ENCODE measurements at regions not wholly inside any gene's neighbourhood (a gene's known extent, or its start where the extent isn't known, plus 50 kb on each side); places are given as distances from the start of the nearest gene placed in this dataset.
A peak's percentile ranks its signal among the peaks of the same experiment; 100 is the strongest.

DNA sequence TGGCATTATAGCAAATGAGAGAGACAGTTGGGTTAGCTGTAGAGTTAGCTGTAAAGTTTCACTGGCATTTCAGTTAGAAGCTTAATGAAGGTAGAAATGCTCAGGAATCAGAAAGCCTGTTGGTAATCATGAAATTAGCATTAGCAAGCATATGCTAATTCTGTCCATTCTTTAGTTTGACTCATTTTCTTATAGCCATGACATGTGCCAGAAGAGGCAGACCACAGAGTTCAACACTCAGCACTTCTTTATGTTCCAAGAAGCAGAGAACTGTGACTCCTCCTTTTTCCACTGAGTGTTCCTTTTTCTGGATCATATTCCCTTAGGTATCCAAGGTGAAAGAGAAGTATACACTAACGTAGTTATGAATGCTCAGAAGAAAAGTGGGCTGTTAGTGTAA is 276.2 kb upstream of the SGO1 start:
- TF ChIP-seq, protein P1, sequence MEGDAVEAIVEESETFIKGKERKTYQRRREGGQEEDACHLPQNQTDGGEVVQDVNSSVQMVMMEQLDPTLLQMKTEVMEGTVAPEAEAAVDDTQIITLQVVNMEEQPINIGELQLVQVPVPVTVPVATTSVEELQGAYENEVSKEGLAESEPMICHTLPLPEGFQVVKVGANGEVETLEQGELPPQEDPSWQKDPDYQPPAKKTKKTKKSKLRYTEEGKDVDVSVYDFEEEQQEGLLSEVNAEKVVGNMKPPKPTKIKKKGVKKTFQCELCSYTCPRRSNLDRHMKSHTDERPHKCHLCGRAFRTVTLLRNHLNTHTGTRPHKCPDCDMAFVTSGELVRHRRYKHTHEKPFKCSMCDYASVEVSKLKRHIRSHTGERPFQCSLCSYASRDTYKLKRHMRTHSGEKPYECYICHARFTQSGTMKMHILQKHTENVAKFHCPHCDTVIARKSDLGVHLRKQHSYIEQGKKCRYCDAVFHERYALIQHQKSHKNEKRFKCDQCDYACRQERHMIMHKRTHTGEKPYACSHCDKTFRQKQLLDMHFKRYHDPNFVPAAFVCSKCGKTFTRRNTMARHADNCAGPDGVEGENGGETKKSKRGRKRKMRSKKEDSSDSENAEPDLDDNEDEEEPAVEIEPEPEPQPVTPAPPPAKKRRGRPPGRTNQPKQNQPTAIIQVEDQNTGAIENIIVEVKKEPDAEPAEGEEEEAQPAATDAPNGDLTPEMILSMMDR (conservative IDR thresholded peaks at IDR 0.05; ENCODE audit: low read depth in 2 of 2): no peak
- TF ChIP-seq, protein P2, sequence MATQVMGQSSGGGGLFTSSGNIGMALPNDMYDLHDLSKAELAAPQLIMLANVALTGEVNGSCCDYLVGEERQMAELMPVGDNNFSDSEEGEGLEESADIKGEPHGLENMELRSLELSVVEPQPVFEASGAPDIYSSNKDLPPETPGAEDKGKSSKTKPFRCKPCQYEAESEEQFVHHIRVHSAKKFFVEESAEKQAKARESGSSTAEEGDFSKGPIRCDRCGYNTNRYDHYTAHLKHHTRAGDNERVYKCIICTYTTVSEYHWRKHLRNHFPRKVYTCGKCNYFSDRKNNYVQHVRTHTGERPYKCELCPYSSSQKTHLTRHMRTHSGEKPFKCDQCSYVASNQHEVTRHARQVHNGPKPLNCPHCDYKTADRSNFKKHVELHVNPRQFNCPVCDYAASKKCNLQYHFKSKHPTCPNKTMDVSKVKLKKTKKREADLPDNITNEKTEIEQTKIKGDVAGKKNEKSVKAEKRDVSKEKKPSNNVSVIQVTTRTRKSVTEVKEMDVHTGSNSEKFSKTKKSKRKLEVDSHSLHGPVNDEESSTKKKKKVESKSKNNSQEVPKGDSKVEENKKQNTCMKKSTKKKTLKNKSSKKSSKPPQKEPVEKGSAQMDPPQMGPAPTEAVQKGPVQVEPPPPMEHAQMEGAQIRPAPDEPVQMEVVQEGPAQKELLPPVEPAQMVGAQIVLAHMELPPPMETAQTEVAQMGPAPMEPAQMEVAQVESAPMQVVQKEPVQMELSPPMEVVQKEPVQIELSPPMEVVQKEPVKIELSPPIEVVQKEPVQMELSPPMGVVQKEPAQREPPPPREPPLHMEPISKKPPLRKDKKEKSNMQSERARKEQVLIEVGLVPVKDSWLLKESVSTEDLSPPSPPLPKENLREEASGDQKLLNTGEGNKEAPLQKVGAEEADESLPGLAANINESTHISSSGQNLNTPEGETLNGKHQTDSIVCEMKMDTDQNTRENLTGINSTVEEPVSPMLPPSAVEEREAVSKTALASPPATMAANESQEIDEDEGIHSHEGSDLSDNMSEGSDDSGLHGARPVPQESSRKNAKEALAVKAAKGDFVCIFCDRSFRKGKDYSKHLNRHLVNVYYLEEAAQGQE (IDR thresholded peaks at IDR 0.05; ENCODE audit: unreplicated experiment): no peak
- TF ChIP-seq POLR2AphosphoS5 (IDR thresholded peaks at IDR 0.05; ENCODE audit: low read depth) (no peak), ZNF114 (CRISPR knock-in tag; IDR thresholded peaks at IDR 0.05) (no peak), JUNB (IDR thresholded peaks at IDR 0.05; ENCODE audit: unreplicated experiment) (no peak)
- ATAC-seq (no peak), DNase-seq (ENCODE audit: low spot score) (peak; percentile 10)
- Histone ChIP-seq H4K20me1 (replicated peaks; ENCODE audit: insufficient read depth) (no peaks in the 10 kb centered on the region), H3K27ac (ENCODE audit: low read depth) (no peak overlapping the region), H3K27me3 (ENCODE audit: insufficient read depth) (no peaks in the 10 kb centered on the region), H2AFZ (no peak overlapping the region), H3K9me2 (ENCODE audit: insufficient read depth) (no peaks in the 10 kb centered on the region), H3K4me1 (ENCODE audit: insufficient read depth) (no peaks in the 10 kb centered on the region; the same call in 1 of the 2 replicates), H3K4me3 (no peak overlapping the region), H3F3A (replicated peaks; ENCODE audit: low read depth) (no peaks in the 10 kb centered on the region), H3K4me2 (no peak overlapping the region), H3K36me3 (ENCODE audit: insufficient read depth) (peaks cover 4% of the 10 kb centered on the region; the same call in 1 of the 2 replicates), H3K79me2 (replicated peaks; ENCODE audit: insufficient read depth) (no peaks in the 10 kb centered on the region)
- Mint-ChIP-seq H3K27ac (peak overlapping the region; percentile 30; the same call in 1 of the 2 replicates), H3K36me3 (ENCODE audit: low read depth) (peaks cover 18% of the 10 kb centered on the region), H3K4me1 (peaks cover 4% of the 10 kb centered on the region; the same call in 2 of the 3 replicates), H3K9me3 (peaks cover 28% of the 10 kb centered on the region), H3K27me3 (ENCODE audit: insufficient read depth, low read depth, poor library complexity) (no peaks in the 10 kb centered on the region), H3K4me3 (no peak overlapping the region)

DNA sequence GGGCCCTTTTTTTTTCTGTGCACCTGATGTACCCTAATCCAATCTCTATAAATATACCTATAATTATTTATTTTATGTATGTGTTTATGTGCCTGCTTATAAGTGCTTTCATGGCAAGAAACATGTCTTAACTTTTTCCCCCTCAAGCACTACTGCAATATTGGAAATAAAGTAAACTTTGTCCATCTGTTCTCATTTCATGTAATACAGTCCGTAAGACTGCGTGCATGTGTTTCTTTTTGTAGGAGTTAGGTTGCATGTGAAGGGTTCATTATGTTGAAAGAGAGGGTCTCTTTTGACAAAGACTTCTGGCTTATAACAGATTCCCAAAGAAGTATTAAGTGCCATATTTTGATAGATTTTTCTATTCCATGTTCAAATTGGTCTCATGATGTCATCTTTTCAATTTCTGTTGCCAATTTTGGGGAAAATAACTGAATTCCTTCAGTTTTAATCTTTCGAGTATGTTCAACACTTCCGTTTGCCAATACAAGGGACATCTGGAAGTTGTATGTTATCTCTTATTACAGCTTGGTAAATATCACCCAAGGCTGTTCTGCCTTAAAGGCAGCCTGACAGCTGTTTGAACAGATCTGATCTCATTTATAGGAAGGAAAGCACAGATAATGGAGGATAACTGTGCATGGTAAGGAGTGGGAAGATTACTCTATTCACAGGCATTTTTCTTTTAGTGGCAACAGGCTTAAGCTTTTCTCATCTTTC is 273.1 kb upstream of the SGO1 start:
- no peak for DNase-seq (ENCODE audit: low spot score)
- no peaks in the 10 kb centered on the region for H4K20me1 ChIP-seq (replicated peaks; ENCODE audit: insufficient read depth)
- no peaks in the 10 kb centered on the region; the same call in 1 of the 2 replicates for H3K4me1 ChIP-seq (ENCODE audit: insufficient read depth)
- no peak overlapping the region for H3K4me2 ChIP-seq
- H2AFZ ChIP-seq: no peak overlapping the region
- Mint-ChIP-seq H3K4me3 (no peak overlapping the region), H3K36me3 (ENCODE audit: low read depth) (peaks cover 21% of the 10 kb centered on the region), H3K27me3 (ENCODE audit: insufficient read depth, low read depth, poor library complexity) (no peaks in the 10 kb centered on the region), H3K4me1 (peaks cover 4% of the 10 kb centered on the region; the same call in 2 of the 3 replicates), H3K9me3 (peaks cover 43% of the 10 kb centered on the region), H3K27ac (no peak overlapping the region)
- peaks cover 4% of the 10 kb centered on the region; the same call in 1 of the 2 replicates for H3K36me3 ChIP-seq (ENCODE audit: insufficient read depth)
- no peak overlapping the region for H3K27ac ChIP-seq (ENCODE audit: low read depth)
- H3F3A ChIP-seq (replicated peaks; ENCODE audit: low read depth): no peaks in the 10 kb centered on the region
- no peaks in the 10 kb centered on the region for H3K27me3 ChIP-seq (ENCODE audit: insufficient read depth)
- no peak for ATAC-seq
- no peaks in the 10 kb centered on the region for H3K79me2 ChIP-seq (replicated peaks; ENCODE audit: insufficient read depth)
- H3K4me3 ChIP-seq: no peak overlapping the region
- H3K9me2 ChIP-seq (ENCODE audit: insufficient read depth): peaks cover 3% of the 10 kb centered on the region; the same call in 1 of the 2 replicates
- no peak for TF ChIP-seq EZH2 (IDR thresholded peaks at IDR 0.05; ENCODE audit: low read depth, unreplicated experiment)
- TF ChIP-seq CREB1 (CRISPR knock-in tag; IDR thresholded peaks at IDR 0.05; ENCODE audit: low read depth): no peak
- TF ChIP-seq JUNB (IDR thresholded peaks at IDR 0.05; ENCODE audit: unreplicated experiment): no peak
- TF ChIP-seq, protein P1 (conservative IDR thresholded peaks at IDR 0.05; ENCODE audit: low read depth in 2 of 2): no peak
- no peak for TF ChIP-seq ZNF331 (CRISPR knock-in tag; IDR thresholded peaks at IDR 0.05; ENCODE audit: low read depth)
- TF ChIP-seq POLR2AphosphoS5 (IDR thresholded peaks at IDR 0.05; ENCODE audit: low read depth): no peak
